Panc1 (cell line): ENCODE measurements at regions not wholly inside any gene's neighbourhood (a gene's known extent, or its start where the extent isn't known, plus 50 kb on each side); places are given as distances from the start of the nearest gene placed in this dataset.

Source experiments
- ATAC-seq: fragments of 200-7000 bp; cut with Tn5 transposase; 2 replicates; pipeline ENCODE4 v1.9.1; 2020; ENCODE audit warnings: mild to moderate bottlenecking, moderate library complexity
- BruUV-seq: library from RNA; stranded (reverse); fragments of 400-500 nt; replicated peaks from 2 replicates; lab custom pipeline; 2021; lab: Mats Ljungman, UMichigan
- CTCF ChIA-PET: fragments of 300-600 bp; sonication (Branson Sonifier 250); formaldehyde crosslinking; loops from one replicate; lab custom pipeline; 2022; ENCODE audit warnings: antibody characterized with exemption; lab: Charles Lee
- POLR2A ChIA-PET: fragments of 300-600 bp; sonication (Branson Sonifier 250); formaldehyde crosslinking; loops from one replicate; lab custom pipeline; 2022; ENCODE audit warnings: antibody characterized with exemption; lab: Charles Lee
- DNase-seq: peaks from one replicate; pipeline ENCODE4 v3.0.0-alpha.2; 2010; ENCODE audit warnings: low read depth, low spot score
- H3K27ac ChIP-seq: 2 replicates; pipeline ENCODE4 v1.5.1; 2011; ENCODE audit warnings: mild to moderate bottlenecking, low read length, inconsistent platforms
- H3K27me3 ChIP-seq: fragments of 200-500 bp; sonication (Bioruptor generic); 2 replicates; pipeline ENCODE4 v1.6.0; 2014; ENCODE audit warnings: low read length, inconsistent platforms; ENCODE audit not compliant: control insufficient read depth, insufficient read depth
- H3K36me3 ChIP-seq: fragments of 200-500 bp; sonication (Bioruptor generic); 2 replicates; pipeline ENCODE4 v1.5.1; 2014; ENCODE audit warnings: inconsistent platforms, mild to moderate bottlenecking, low read length, moderate library complexity; ENCODE audit not compliant: control insufficient read depth, insufficient read depth
- H3K4me1 ChIP-seq: 2 replicates; pipeline ENCODE4 v1.5.1; 2011; ENCODE audit warnings: inconsistent platforms, mild to moderate bottlenecking, low read length, moderate library complexity; ENCODE audit not compliant: control insufficient read depth, insufficient read depth
- H3K4me3 ChIP-seq, 2 experiments: 2 replicates each; pipeline ENCODE4 v1.5.1; 2011 to 2012; ENCODE audit warnings: low read depth in 2 of 2, low read length in 2 of 2, mild to moderate bottlenecking in 2 of 2, inconsistent platforms in 1 of 2, moderate library complexity in 1 of 2
- H3K9me3 ChIP-seq: fragments of 200-500 bp; sonication (Bioruptor generic); 2 replicates; pipeline ENCODE4 v1.5.1; 2014; ENCODE audit warnings: low read depth, mild to moderate bottlenecking, inconsistent platforms, low read length, moderate library complexity; ENCODE audit not compliant: control insufficient read depth, insufficient read depth
- CTCF ChIP-seq: fragments of 450-650 bp; IDR thresholded peaks from 2 replicates; pipeline ENCODE4 v1.5.1; 2017; ENCODE audit warnings: mild to moderate bottlenecking
- POLR2AphosphoS5 ChIP-seq: IDR thresholded peaks from 2 replicates; pipeline ENCODE4 v1.6.1; 2012; ENCODE audit warnings: mild to moderate bottlenecking, low read depth, low read length, moderate library complexity
- SIN3A ChIP-seq: IDR thresholded peaks from 2 replicates; pipeline ENCODE4 v1.6.1; 2012; ENCODE audit warnings: low read depth, mild to moderate bottlenecking, low read length, moderate library complexity, borderline replicate concordance; ENCODE audit not compliant: insufficient read depth
- TCF7L2 ChIP-seq: IDR thresholded peaks from 2 replicates; pipeline ENCODE4 v1.6.1; 2011; ENCODE audit warnings: mild to moderate bottlenecking, low read depth, low read length, inconsistent platforms
- in situ Hi-C: cut with HindIII; loops from 2 replicates; pipeline ENCODE4 v1.10.0; 2016; ENCODE audit warnings: low sequenced_read_pairs, low pct_unique_long_range_greater_than_20kb
- intact Hi-C: fragments of 100-400 bp; cut with micrococcal nuclease; formaldehyde crosslinking; loops from one replicate; pipeline ENCODE4 v1.10.0; 2022; ENCODE audit not compliant: unreplicated experiment
- TF ChIP-seq, protein P1 (sequence below), 2 experiments: IDR thresholded peaks; 2 replicates each; pipeline ENCODE4 v1.6.1; 2011 to 2012; ENCODE audit warnings: low read depth in 2 of 2, control low read depth in 1 of 2, low read length in 1 of 2, mild to moderate bottlenecking in 1 of 2, moderate library complexity in 1 of 2; ENCODE audit not compliant: insufficient read depth in 1 of 2

- POLR2A ChIA-PET, result no interaction called here
- CTCF ChIA-PET, result no interaction called here
- in situ Hi-C loops, result no loop called here
Observed at GRCh38 chr16:13394488-13394887, 493.1 kb downstream of the SHISA9 start.

GRCh38 chr16:13397126-13397525 lies 495.7 kb downstream of the SHISA9 start:
- BruUV-seq, result no TSS peak
- H3K27ac ChIP-seq, result no peak overlapping the region
- CTCF ChIA-PET, result no interaction called here
- no peaks in the 10 kb centered on the region for H3K4me1 ChIP-seq
- no peaks in the 10 kb centered on the region for H3K27me3 ChIP-seq
- intact Hi-C loops, result no loop called here
- POLR2A ChIA-PET, result no interaction called here
- in situ Hi-C loops, result no loop called here
- no peak for ATAC-seq
- TF ChIP-seq TCF7L2 (no peak), POLR2AphosphoS5 (no peak), CTCF (no peak), SIN3A (no peak)
- TF ChIP-seq, protein P1, sequence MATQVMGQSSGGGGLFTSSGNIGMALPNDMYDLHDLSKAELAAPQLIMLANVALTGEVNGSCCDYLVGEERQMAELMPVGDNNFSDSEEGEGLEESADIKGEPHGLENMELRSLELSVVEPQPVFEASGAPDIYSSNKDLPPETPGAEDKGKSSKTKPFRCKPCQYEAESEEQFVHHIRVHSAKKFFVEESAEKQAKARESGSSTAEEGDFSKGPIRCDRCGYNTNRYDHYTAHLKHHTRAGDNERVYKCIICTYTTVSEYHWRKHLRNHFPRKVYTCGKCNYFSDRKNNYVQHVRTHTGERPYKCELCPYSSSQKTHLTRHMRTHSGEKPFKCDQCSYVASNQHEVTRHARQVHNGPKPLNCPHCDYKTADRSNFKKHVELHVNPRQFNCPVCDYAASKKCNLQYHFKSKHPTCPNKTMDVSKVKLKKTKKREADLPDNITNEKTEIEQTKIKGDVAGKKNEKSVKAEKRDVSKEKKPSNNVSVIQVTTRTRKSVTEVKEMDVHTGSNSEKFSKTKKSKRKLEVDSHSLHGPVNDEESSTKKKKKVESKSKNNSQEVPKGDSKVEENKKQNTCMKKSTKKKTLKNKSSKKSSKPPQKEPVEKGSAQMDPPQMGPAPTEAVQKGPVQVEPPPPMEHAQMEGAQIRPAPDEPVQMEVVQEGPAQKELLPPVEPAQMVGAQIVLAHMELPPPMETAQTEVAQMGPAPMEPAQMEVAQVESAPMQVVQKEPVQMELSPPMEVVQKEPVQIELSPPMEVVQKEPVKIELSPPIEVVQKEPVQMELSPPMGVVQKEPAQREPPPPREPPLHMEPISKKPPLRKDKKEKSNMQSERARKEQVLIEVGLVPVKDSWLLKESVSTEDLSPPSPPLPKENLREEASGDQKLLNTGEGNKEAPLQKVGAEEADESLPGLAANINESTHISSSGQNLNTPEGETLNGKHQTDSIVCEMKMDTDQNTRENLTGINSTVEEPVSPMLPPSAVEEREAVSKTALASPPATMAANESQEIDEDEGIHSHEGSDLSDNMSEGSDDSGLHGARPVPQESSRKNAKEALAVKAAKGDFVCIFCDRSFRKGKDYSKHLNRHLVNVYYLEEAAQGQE (IDR thresholded peaks at IDR 0.05; ENCODE audit: insufficient read depth in 1 of 2, low read depth in 2 of 2, low read length in 1 of 2), result no peak
- H3K4me3 ChIP-seq, result no peak overlapping the region
- no peaks in the 10 kb centered on the region for H3K9me3 ChIP-seq
- no peak for DNase-seq
- H3K36me3 ChIP-seq, result no peaks in the 10 kb centered on the region

More at GRCh38 chr16:13394488-13394887, 493.1 kb downstream of the SHISA9 start:
- ATAC-seq (no peak), DNase-seq (no peak)
- intact Hi-C loops, result no loop called here
- TF ChIP-seq TCF7L2 (no peak), CTCF (no peak), POLR2AphosphoS5 (no peak), SIN3A (no peak)
- TF ChIP-seq, protein P1 (IDR thresholded peaks at IDR 0.05; ENCODE audit: insufficient read depth in 1 of 2, low read depth in 2 of 2, low read length in 1 of 2), result no peak
- no peak overlapping the region for H3K27ac ChIP-seq
- no peaks in the 10 kb centered on the region for H3K36me3 ChIP-seq
- H3K27me3 ChIP-seq, result no peaks in the 10 kb centered on the region
- no peaks in the 10 kb centered on the region for H3K4me1 ChIP-seq
- no TSS peak for BruUV-seq
- H3K9me3 ChIP-seq, result no peaks in the 10 kb centered on the region
- no peak overlapping the region for H3K4me3 ChIP-seq
